ENCODE measurements at regions not wholly inside any gene's neighbourhood (a gene's known extent, or its start where the extent isn't known, plus 50 kb on each side); places are given as distances from the start of the nearest gene placed in this dataset.

DNA sequence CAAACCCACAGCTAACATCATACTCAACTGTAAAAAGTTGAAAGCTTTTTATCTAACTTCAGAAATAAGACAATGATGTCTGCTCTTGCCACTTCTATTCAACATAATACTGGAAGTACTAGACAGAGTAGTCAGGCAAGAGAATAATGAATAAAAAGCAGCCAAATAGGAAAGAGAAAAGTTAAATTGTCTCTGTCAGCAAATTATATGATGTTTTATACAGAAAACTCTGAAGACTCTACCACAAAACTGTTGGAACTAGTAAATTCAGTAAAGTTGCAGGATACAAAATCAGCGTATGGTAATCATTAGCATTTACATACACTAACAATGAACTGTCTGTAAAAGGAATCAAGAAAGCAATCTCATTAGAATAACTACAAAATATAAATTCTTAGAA is 752.9 kb upstream of the CT83 start:
- no peak for DNase-seq

DNA sequence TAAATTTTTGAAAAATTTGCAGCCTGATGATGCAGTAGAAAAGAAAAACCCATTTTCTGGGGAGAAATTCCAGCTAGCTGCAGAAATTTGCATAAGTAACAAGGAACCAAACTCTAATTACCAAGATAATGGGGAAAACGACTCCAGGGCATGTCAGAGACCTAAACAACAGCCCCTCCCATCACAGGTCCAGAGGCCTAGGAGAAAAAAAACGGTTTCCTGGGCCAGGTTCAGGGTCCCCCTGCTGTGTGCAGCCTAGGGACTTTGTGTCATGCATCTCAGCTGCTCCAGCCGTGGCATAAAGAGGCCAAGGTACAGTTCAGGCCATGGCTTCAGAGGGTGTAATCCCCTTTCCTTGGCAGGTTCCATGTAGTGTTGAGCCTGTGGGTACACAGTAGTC is 733.7 kb upstream of the CT83 start:
- no peak for DNase-seq

DNA sequence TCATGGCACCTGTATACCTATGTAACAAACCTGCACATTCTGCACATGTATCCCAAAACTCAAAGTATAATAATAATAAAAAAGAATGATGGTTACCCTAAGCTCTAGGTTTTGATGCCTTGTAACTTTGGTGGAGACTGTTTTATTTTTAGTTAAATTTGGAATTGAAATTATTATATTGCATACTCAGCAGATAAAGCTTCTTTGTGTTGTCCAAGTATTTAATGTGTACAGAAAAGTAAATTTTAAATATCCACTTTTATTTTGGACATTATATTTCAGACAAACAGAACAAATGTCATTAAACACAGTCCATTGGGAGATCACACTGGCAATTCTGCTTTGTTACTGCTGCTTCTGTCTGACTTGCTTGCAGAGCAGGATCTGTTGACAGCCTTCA is 684.5 kb upstream of the CT83 start:
- no peak for DNase-seq

DNA sequence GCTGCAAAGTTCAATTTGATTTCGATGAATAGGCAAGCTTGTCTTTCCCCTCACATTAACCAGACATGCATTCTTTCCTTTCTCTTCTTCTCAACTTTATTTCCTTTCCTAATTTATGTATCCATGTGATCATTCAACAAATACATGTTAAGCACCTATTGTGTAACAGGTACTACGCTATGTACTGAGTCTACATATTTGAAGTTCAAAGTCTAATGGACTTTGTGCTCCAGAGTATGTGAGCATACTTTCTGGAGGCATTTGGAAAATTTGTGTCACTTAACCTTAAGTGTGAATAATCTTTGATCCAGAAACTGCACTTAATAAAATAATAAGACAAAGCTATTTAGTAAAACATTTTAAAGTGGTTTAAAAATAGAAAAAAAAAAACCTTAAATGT is 675.3 kb upstream of the CT83 start:
- no peak for DNase-seq

DNA sequence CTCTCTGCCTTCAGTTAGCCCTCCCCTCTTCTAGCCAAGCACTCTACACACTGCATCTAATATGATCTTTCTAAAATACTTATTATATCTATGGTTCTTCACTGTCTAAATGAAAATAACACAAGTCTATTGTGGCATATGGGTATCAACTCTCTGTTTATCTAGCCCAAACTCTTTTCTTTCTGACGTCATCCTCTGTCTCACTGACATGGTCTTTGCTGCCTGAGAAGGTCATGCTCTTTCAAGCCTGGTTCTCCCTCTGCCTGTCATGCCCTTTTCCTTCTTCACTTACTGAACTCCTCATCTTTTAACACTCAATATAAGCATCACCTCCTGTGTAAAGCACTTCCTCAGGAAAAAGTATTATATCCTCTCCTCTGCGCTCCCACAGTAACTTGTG is 672.2 kb upstream of the CT83 start:
- DNase-seq, result no peak

DNA sequence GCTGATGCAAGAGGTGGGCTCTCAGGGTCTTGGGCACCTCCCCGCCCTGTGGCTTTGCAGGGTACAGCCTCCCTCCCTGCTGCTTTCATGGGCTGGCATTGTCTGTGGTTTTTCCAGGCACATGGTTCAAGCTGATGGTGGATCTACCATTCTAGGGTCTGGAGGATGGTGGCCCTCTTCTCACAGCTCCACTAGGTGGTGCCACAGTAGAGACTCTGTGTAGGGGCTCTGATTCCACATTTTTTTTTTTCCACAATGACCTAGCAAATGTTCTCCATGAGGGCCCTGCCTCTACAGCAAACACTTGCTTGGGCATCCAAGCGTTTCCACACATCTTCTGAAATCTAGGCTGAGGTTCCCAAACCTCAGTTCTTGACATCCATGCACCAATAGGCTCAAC is 657.9 kb upstream of the CT83 start:
- DNase-seq, result no peak

DNA sequence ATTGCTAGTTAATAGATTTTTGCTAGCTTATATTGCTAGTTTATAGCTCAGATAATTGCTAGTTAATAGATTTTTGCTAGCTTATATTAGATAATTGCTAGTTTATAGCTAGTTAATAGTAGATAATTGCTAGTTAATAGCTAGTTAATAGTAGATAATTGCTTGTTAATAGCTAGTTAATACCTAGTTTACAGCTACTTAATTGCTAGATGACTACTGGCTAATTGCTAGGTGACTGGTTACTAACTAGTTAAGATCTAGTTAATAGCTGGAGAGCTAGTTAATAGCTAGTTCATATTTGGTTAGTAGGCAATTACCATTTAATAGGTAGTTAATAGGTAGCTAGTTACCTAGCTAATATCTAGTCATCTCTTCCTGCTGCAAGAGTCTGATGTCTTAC is 633.8 kb upstream of the CT83 start:
- no peak for DNase-seq

DNA sequence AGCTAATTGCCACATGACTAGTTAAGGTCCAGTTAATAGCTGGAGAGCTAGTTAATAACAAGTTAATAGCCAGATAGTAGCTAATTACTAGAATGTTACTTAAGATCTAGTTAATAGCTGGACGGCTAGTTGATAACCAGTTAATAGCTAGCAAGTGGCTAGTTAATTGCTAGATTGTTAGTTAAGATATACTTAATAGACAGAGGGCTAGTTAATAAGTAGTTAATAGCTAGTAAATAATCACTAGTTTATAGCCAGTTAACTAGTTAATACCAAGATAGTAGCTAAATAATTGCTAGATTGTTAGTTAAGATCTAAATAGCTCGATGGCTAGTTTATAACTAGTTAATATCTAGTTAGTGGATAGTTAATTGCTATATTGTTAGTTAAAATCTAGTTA is 632.6 kb upstream of the CT83 start:
- no peak for DNase-seq

DNA sequence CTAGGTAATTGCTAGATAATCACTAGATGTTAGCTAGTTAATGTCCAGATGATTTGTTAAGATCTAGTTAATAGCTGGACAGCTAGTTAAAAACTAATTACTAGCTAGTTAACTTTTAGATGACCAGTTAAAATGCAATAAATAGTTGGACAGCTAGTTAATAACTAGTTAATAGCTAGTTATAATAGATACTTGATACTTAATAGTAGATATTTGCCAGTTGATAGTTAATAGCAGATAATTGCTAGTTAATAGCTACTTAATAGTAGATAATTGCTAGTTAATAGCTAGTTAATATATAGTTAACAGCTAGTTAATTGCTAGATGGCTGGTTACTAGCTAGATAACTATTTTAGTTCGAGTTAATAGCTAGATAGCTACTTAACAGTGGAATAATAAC is 631.4 kb upstream of the CT83 start:
- DNase-seq, result no peak

DNA sequence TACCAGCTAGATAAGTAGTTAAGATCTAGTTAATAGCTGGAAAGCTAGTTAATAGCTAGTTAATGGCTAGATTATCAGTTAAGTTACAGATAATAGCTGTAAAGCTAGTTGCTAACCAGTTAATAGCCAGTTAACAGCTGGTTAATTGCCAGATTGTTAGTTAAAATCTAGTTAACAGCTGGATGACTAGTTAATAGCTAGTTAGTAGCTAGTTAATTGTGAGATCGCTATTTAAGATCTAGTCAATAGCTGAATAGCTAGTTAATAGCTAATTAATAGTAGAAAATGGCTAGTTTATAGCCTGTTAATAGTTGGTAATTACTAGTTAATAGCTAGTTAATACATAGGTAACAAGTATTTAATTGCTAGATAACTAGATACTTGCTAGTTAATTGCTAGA is 630.5 kb upstream of the CT83 start:
- DNase-seq, result no peak

DNA sequence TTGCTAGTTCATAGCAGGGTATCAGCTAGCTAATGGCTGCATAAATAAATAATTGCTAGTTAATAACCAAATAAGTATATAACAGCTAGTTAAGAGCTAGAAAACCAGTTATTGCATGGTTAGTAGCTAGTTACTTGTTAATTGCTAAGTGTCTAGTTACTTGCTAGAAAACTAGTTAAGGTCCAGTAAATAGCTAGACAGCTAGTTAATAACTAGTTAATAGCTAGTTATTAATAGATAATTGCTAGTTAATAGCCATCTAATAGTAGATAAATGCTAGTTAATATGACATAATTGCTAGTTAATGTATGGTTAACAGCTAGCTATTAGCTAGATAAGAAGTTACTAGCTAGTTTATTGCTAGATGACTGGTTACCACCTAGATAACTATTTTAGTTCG is 629.9 kb upstream of the CT83 start:
- DNase-seq, result no peak

DNA sequence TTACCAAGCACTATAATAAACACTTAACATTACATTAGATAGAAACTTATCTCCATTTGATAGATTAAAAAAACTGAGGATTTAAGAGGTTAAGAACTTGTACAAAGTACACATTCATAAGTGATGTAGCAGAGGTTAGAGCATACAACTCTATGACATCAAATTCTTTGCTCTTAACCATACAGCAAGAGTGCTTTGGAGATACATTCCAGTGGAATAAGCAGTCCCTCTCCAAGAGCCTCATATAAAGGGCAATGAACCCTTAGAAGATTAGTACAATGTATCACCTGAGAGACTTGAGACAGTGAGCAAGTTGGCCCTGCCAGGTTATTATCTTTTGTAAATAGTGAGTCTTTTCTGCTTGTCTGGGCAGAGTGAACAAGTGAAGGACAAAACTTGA is 600.4 kb upstream of the CT83 start:
- DNase-seq, result no peak

DNA sequence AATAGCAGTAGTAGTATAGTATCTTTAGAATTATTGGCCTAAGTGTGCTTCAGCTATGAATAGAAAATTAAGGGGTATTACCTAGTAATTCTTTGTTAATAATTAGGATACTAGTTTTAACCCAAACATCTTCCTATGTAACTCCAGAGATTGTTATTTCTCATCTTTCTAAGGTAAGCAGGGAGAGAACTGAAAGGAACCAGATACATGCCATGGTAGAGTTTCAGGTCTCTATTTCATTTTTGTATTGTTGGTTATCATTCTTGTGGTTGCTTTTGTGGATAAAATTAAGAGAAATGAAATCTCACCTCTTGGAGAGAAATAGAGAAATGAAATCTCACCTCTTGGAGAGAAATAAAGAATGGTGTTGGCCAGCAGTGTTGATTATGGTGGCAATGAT is 597.1 kb upstream of the CT83 start:
- DNase-seq, result no peak

DNA sequence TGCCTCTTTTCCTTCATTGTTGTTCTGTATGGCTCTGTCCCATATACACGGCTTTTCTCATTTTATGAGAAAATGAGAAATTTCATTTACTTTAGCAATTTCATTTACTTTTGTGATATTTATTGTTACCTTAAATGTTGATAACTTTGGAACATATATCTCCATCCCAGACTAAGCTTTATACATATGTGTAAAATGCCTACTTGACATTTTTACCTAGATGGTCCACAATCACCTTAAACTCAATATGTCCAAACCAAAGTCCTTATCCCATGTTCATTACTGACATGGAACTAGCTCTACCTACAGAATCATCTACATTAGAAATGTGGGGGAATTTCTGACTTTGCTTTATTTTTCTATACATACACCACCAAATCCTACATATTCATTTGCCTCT is 590.5 kb upstream of the CT83 start:
- no peak for DNase-seq

DNA sequence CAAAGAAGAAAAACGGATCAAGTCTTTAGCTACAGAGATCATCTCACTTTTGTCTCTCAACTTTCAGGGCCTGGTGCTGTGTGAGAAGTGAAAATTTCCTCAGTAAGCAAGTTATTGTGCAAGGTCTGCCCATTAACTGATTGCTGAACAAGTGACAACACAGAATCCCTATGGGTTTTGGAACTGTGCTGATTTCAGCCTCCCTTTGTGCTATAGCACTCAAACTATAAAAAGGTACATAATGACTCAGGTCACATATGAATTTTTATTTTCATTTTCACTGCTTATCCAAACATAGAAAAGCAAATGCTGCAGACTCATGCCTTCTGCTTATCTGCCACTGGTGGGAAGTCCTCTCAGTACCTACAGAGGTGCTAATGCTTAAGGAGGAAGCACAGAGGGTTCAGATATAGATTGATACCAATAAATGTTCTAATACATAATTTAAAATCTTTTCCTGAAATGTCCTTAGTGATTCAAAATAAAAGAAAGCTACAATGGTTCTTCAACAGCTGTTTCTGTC is 576.2 kb upstream of the CT83 start:
- no peak for DNase-seq

DNA sequence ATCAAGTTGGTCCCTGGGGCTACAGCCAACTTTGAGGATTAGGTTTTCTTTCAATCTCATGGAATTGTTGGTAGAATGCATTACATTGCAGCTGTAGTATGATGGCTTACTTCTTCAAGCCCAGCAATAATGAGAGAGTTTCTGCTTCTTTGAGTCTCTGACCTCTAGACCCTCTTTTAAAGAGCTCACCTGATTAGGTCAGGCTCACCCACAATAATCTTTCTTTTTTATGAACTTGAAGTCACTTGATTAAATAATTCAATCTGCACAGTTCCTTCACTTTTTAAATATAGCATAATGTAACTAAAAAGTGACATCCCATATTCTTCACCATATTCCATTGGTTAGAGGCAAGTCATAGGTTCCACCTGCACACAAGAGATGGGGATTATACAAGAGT is 547.5 kb upstream of the CT83 start:
- no peak for DNase-seq

DNA sequence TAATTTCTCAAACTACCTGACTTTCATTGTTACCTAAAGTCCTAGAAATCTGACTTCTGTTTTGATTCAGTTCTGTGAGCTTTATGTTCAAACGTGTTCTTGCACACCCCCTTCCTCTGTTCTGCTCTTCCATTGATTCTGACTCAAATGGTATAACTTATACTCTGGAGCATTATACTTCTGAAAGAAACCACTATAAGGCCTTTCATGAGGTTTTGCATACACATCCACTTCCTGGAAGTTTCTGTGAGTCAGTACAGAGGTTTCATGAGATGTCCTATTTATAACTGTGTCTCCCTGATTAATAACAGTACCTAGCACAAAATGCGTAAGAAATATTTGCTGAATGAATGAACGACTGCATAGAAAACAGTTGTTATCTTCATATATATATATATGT is 540.2 kb upstream of the CT83 start:
- DNase-seq, result no peak

DNA sequence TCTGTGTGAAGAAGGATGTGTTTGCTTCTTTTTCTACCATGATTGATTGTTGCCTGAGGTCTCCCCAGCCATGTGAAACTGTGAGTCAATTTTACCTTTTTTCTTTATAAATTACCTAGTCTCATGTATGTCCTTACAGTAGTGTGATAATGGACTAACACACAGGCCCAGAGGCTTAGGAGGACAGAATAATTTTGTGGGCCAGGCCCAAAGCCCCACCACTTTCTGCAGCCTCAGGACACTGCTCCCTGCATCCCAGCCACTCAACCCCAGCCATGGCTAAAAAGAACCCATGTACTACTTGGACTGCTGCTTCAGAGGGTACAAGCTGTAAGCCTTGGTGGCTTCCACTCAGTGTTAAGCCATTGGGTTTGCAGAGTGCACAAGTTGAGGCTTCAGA is 512.7 kb upstream of the CT83 start:
- no peak for DNase-seq

DNA sequence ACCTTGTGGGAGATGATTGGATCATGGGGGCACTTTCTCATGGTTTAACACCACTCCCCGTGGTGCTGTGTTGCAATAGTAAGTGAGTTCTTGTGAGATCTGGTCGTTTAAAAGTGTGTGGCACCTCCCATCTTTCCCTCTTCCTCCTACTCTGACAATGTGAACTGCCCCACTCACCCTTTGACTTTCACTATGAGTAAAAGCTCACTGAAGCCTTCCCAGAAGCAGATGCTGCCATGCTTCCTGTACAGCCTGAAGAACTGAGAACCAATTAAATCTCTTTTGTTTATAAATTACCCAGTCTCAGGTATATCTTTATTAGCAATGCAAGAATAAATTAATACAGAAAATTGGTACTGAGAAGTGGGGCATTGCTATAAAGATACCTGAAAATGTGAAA is 509.6 kb upstream of the CT83 start:
- no peak for DNase-seq

DNA sequence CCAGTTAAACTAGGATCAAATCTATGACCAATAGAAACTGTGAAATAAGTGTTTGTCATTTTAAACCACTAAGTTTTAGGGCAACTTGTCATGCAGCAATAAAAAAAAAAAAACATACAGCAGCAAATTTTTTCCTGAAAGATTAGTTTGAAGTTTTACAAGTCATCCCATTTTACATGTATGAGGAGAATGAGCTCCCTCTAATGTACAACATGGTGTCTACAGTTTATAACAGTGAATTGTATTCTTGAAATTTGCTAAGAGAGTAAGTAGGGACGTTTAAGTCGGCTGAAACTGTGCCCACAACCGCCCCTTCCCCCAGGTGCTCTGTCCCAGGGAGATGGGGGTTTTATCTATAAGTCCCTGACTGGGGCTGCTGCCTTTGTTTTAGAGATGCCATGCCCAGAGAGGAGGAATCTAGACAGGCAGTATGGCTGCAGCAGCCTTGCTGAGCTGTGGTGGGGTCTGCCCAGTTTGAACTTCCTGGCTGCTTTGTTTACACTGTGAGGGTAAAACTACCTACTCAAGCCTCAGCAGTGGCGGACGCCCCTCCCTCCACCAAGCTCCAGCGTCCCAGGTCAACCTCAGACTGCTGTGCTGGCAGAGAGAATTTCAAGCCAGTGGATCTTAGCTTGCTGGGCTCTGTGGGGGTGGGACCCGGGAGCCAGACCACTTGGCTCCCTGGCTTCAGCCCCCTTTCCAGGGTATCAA is 499.3 kb upstream of the CT83 start:
- no peak for DNase-seq

DNA sequence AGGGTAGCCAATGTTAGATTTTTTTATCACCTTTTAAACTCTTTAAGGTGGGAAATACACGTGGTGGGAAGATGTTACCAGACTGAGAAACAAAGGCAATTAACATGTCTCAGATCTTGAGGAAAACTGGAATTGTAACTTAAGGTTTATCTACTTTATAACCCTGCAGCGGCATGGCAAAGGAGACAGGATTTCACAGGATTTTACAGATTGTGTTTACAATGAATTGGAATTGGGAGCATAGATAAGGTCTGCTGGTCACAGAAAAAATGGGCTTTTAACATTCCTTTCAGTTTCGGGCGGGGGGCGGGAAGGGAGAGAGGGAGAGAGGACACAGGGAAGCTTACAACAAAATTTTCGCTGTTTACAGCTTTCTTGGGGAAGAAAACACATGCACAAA is 467.5 kb upstream of the CT83 start:
- DNase-seq, result no peak

DNA sequence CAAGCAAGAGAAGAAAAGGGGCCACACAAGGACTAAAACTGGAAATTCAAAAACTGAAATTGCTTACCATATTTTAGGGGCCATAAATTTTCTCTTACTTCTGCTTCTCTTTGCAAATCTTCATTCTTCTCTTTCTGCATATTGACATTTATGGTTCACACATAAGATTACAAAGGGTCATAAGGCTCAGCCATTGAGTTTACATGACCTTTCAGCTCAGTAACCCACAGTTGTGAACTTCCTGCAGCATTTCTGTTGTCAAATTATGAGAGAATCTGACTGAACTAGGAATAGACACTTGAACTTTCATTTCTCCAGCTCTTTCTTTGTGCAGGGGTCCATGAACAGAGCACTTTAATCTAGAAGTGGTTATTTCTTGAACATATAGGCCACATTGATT is 434.8 kb upstream of the CT83 start:
- no peak for DNase-seq

DNA sequence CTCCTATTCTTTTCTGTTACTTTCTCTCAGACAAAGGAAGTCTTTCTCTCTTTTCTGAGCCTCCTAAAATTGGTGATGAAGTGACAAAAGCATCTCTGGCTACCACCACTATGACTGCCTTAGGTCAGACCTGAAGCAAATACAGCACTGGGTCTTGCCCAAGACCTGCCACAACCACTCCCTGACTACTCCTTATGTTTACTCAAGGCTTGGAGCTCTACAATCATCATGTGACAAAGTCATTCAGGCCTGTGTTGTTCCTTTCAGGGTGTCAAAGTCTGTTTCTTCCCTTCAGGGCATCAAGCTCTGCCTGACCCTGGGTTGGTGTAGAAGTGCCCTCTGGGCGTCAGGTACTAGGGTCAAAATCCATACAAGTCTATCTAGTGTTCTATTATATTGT is 419.2 kb upstream of the CT83 start:
- no peak for DNase-seq

DNA sequence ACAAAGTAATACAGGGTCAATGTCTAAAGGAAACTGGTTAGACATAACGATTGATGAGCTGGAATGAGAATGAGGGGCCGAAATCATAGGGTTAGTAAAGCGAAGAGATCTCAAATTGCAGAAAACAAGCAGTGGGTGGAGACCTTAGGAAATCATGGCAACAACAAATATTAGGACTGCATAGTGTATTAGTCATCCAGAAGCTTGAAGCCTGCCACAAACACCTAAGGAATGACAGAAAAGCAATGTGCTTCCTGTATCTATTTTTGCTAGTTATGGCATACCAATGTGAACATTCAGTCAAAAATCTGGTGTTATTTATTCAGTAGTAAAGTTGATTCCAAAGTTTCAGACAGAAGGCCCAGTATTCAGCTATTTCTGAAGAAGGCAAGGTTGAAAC is 410.9 kb upstream of the CT83 start:
- peak; percentile 48 for DNase-seq

DNA sequence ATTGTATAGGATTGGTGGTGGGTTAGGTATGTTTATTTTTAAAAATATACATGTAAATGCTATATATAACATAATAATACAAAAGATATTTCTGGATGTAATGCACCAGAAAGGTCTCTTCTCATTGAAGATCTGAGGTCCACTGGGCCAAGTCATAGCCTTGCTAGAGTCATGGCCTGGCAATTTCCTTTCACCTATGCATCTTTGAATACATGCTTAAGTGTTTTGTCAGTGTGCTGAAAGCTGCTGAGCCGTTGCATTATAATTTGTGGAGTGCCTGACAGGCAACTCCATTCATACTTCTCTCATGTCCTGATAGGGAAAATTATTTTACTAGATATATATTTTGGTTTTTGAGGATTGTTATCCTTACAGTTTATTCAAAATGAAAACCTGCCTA is 410.2 kb upstream of the CT83 start:
- DNase-seq, result no peak

Data from fibroblast of skin of scalp (primary cell).